Breast epithelium (tissue), 4 donors: ENCODE measurements at regions not wholly inside any gene's neighbourhood (a gene's known extent, or its start where the extent isn't known, plus 50 kb on each side); places are given as distances from the start of the nearest gene placed in this dataset.

ENCODE experiments used
- DNase-seq, 2 donors: peaks; one replicate each; pipeline ENCODE4 v3.0.0-alpha.2; 2019; ENCODE audit warnings: low spot score in 2 of 2
- H3K27ac ChIP-seq, 2 donors: fragments of 200-600 bp; sonication (generic) in 1 of 2; one replicate each; pipeline ENCODE4 v1.5.1; 2016 to 2019; ENCODE audit warnings: mild to moderate bottlenecking in 1 of 2
- H3K27me3 ChIP-seq, 2 donors: fragments of 200-600 bp; sonication (generic) in 1 of 2; one replicate each; pipeline versions ENCODE4 v1.5.1 to v1.6.0; 2017 to 2019; ENCODE audit warnings: control low read depth in 1 of 2, mild to moderate bottlenecking in 1 of 2
- H3K36me3 ChIP-seq: fragments of 200-600 bp; one replicate; pipeline ENCODE4 v1.5.1; 2019
- H3K4me1 ChIP-seq, 2 donors: fragments of 200-600 bp; sonication (generic); one replicate each; pipeline ENCODE4 v1.5.1; 2016 to 2019; ENCODE audit warnings: control low read depth in 1 of 2
- H3K4me3 ChIP-seq, 3 donors: fragments of 200-600 bp; sonication (generic); 1 replicate in 2 of 3; 2 replicates in 1 of 3; pipeline ENCODE4 v1.5.1; 2016 to 2019; ENCODE audit warnings: mild to moderate bottlenecking in 3 of 3, moderate library complexity in 2 of 3
- H3K9me3 ChIP-seq, 2 donors: fragments of 200-600 bp; sonication (generic) in 1 of 2; one replicate each; pipeline ENCODE4 v1.5.1; 2016 to 2019; ENCODE audit warnings: control low read depth in 1 of 2
- CTCF ChIP-seq, 3 donors: fragments of 450-650 bp; IDR thresholded peaks; one replicate each; pipeline ENCODE4 v1.5.1; 2016 to 2017; ENCODE audit warnings: antibody characterized with exemption in 3 of 3, mild to moderate bottlenecking in 3 of 3, moderate library complexity in 3 of 3
- POLR2A ChIP-seq: fragments of 450-650 bp; IDR thresholded peaks from one replicate; pipeline ENCODE4 v1.6.1; 2016; ENCODE audit warnings: antibody characterized with exemption, mild to moderate bottlenecking, moderate library complexity
- POLR2AphosphoS5 ChIP-seq, 3 donors: sonication (generic); formaldehyde crosslinking; IDR thresholded peaks; one replicate each; pipeline ENCODE4 v1.6.1; 2017; ENCODE audit warnings: antibody characterized with exemption in 3 of 3
- intact Hi-C: fragments of 100-400 bp; cut with DNase I; formaldehyde crosslinking; loops from one replicate; pipeline ENCODE4 v1.15.1; 2023; ENCODE audit warnings: low total_unique reads

- Histone ChIP-seq H3K4me1 (no peaks in the 10 kb centered on the region), H3K4me3 (no peak overlapping the region), H3K36me3 (no peaks in the 10 kb centered on the region), H3K9me3 (no peaks in the 10 kb centered on the region), H3K27ac (no peak overlapping the region), H3K27me3 (no peaks in the 10 kb centered on the region)
- no peak for TF ChIP-seq POLR2A
- TF ChIP-seq CTCF (IDR thresholded peaks at IDR 0.05) = no peak
- no peak for TF ChIP-seq POLR2AphosphoS5 (IDR thresholded peaks at IDR 0.05)
- no peak for DNase-seq
- intact Hi-C loops = no loop called here
These were observed 190.3 kb upstream of the RASSF8 start for GRCh38 chr12:25768151-25768550.

GRCh38 chr12:25769082-25769945 is 189.2 kb upstream of the RASSF8 start:
- TF ChIP-seq POLR2A (no peak), CTCF (IDR thresholded peaks at IDR 0.05) (no peak), POLR2AphosphoS5 (IDR thresholded peaks at IDR 0.05) (no peak)
- no peak overlapping the region for H3K27ac ChIP-seq
- DNase-seq = no peak

GRCh38 chr12:25771041-25771440 is 187.4 kb upstream of the RASSF8 start:
- H3K4me1 ChIP-seq = no peaks in the 10 kb centered on the region
- H3K27ac ChIP-seq = peak overlapping the region in 1 of 2 donors; percentile 19
- no peaks in the 10 kb centered on the region for H3K9me3 ChIP-seq
- H3K27me3 ChIP-seq = no peaks in the 10 kb centered on the region
- H3K36me3 ChIP-seq = no peaks in the 10 kb centered on the region
- no peak for DNase-seq
- H3K4me3 ChIP-seq = no peak overlapping the region
- TF ChIP-seq CTCF (IDR thresholded peaks at IDR 0.05) = no peak
- TF ChIP-seq POLR2AphosphoS5 (IDR thresholded peaks at IDR 0.05) = no peak
- TF ChIP-seq POLR2A = no peak
- intact Hi-C loops = no loop called here

More at GRCh38 chr12:25769082-25769945, 189.2 kb upstream of the RASSF8 start:
- Histone ChIP-seq H3K4me3 (no peak overlapping the region), H3K4me1 (no peaks in the 10 kb centered on the region), H3K9me3 (no peaks in the 10 kb centered on the region), H3K27me3 (no peaks in the 10 kb centered on the region), H3K36me3 (no peaks in the 10 kb centered on the region)
- intact Hi-C loops = no loop called here

GRCh38 chr12:25771476-25771875 is 187.0 kb upstream of the RASSF8 start:
- Histone ChIP-seq H3K27me3 (no peaks in the 10 kb centered on the region), H3K27ac (peak overlapping the region in 1 of 2 donors; percentile 25), H3K36me3 (no peaks in the 10 kb centered on the region), H3K9me3 (no peaks in the 10 kb centered on the region), H3K4me3 (no peak overlapping the region), H3K4me1 (no peaks in the 10 kb centered on the region)
- no peak for TF ChIP-seq POLR2A
- no peak for TF ChIP-seq POLR2AphosphoS5 (IDR thresholded peaks at IDR 0.05)
- TF ChIP-seq CTCF (IDR thresholded peaks at IDR 0.05) = no peak
- DNase-seq = peak in 1 of 2 donors; percentile 33
- intact Hi-C loops = no loop called here

GRCh38 chr12:25775968-25776367 is 182.5 kb upstream of the RASSF8 start:
- H3K27ac ChIP-seq = peak overlapping the region in 1 of 2 donors; percentile 4
- TF ChIP-seq POLR2A (no peak), POLR2AphosphoS5 (IDR thresholded peaks at IDR 0.05) (no peak), CTCF (IDR thresholded peaks at IDR 0.05) (no peak)
- no peaks in the 10 kb centered on the region for H3K27me3 ChIP-seq
- no peaks in the 10 kb centered on the region for H3K4me1 ChIP-seq
- H3K9me3 ChIP-seq = no peaks in the 10 kb centered on the region
- intact Hi-C loops = no loop called here
- no peaks in the 10 kb centered on the region for H3K36me3 ChIP-seq
- DNase-seq = no peak
- H3K4me3 ChIP-seq = no peak overlapping the region
